HFFc6 (cell line): ENCODE measurements at regions not wholly inside any gene's neighbourhood (a gene's known extent, or its start where the extent isn't known, plus 50 kb on each side); places are given as distances from the start of the nearest gene placed in this dataset.
"Not testable (repeated sequence)": the region's sequence is repeated elsewhere in the genome, so short reads cannot be mapped to it uniquely, and the experiment has no call there.

Experiments
- DNase-seq: peaks from one replicate; pipeline ENCODE4 v3.0.0-alpha.2; 2018
- H3K27ac Mint-ChIP-seq: 2 replicates; pipeline ENCODE4 v1.8.0; 2020; ENCODE audit warnings: mild to moderate bottlenecking, mixed read lengths
- H3K27me3 Mint-ChIP-seq: 2 replicates; pipeline ENCODE4 v1.8.0; 2021; ENCODE audit warnings: mild to moderate bottlenecking, moderate library complexity, mixed read lengths; ENCODE audit not compliant: insufficient read depth
- H3K36me3 Mint-ChIP-seq: 2 replicates; pipeline ENCODE4 v1.8.0; 2021; ENCODE audit warnings: low read depth, mixed read lengths
- H3K4me1 Mint-ChIP-seq: 2 replicates; pipeline ENCODE4 v1.8.0; 2020; ENCODE audit warnings: low read depth, mixed read lengths
- H3K4me3 Mint-ChIP-seq: 2 replicates; pipeline ENCODE4 v1.8.0; 2020; ENCODE audit warnings: mild to moderate bottlenecking, moderate library complexity, mixed read lengths
- H3K9me3 Mint-ChIP-seq: 2 replicates; pipeline ENCODE4 v1.8.0; 2020; ENCODE audit warnings: mild to moderate bottlenecking, mixed read lengths
- CTCF ChIP-seq: fragments of 200-600 bp; sonication (generic); IDR thresholded peaks from 2 replicates; pipeline ENCODE4 v1.5.0; 2021; ENCODE audit warnings: antibody characterized with exemption, mild to moderate bottlenecking

- H3K27me3 Mint-ChIP-seq, result peaks cover 32% of the 10 kb centered on the region
- DNase-seq, H3K36me3 Mint-ChIP-seq, H3K27ac Mint-ChIP-seq, H3K9me3 Mint-ChIP-seq, H3K4me1 Mint-ChIP-seq, H3K4me3 Mint-ChIP-seq: not testable (repeated sequence)
These were observed 75.1 kb downstream of the LYZL1 start for GRCh38 chr10:29363930-29364329.

- H3K27me3 Mint-ChIP-seq, result peaks cover 45% of the 10 kb centered on the region
- H3K4me1 Mint-ChIP-seq, H3K4me3 Mint-ChIP-seq, H3K27ac Mint-ChIP-seq, H3K9me3 Mint-ChIP-seq, DNase-seq, H3K36me3 Mint-ChIP-seq: not testable (repeated sequence)
These were observed 77.3 kb downstream of the LYZL1 start for GRCh38 chr10:29366206-29366605.

GRCh38 chr10:29369419-29369818 lies 80.5 kb downstream of the LYZL1 start:
- H3K27me3 Mint-ChIP-seq, result peaks cover 42% of the 10 kb centered on the region

GRCh38 chr10:29370097-29371092 lies 81.5 kb downstream of the LYZL1 start:
- Mint-ChIP-seq H3K9me3 (no peaks in the 10 kb centered on the region), H3K4me3 (no peak overlapping the region), H3K27ac (no peak overlapping the region), H3K4me1 (no peaks in the 10 kb centered on the region), H3K36me3 (no peaks in the 10 kb centered on the region), H3K27me3 (peaks cover 38% of the 10 kb centered on the region)
- no peak for TF ChIP-seq CTCF
- no peak for DNase-seq

More at GRCh38 chr10:29369419-29369818, 80.5 kb downstream of the LYZL1 start:
- H3K4me1 Mint-ChIP-seq, result no peaks in the 10 kb centered on the region
- no peaks in the 10 kb centered on the region for H3K36me3 Mint-ChIP-seq
- TF ChIP-seq CTCF, result no peak
- H3K9me3 Mint-ChIP-seq, result no peaks in the 10 kb centered on the region
- DNase-seq, result no peak
- H3K4me3 Mint-ChIP-seq, result no peak overlapping the region
- H3K27ac Mint-ChIP-seq, result no peak overlapping the region

GRCh38 chr10:29372920-29373319 lies 84.0 kb downstream of the LYZL1 start:
- Mint-ChIP-seq H3K36me3 (no peaks in the 10 kb centered on the region), H3K9me3 (no peaks in the 10 kb centered on the region), H3K27ac (no peak overlapping the region), H3K4me1 (no peaks in the 10 kb centered on the region), H3K27me3 (peaks cover 26% of the 10 kb centered on the region), H3K4me3 (no peak overlapping the region)
- no peak for TF ChIP-seq CTCF
- DNase-seq, result no peak

- TF ChIP-seq CTCF, result no peak
- H3K36me3 Mint-ChIP-seq, result no peaks in the 10 kb centered on the region
- H3K27ac Mint-ChIP-seq, result no peak overlapping the region
- H3K27me3 Mint-ChIP-seq, result peaks cover 23% of the 10 kb centered on the region
- H3K4me1 Mint-ChIP-seq, result no peaks in the 10 kb centered on the region
- no peak for DNase-seq
- H3K9me3 Mint-ChIP-seq, result no peaks in the 10 kb centered on the region
- H3K4me3 Mint-ChIP-seq, result no peak overlapping the region
These were observed 85.3 kb downstream of the LYZL1 start for GRCh38 chr10:29374162-29374561.
